HG03097 (cell line): ENCODE measurements at regions not wholly inside any gene's neighbourhood (a gene's known extent, or its start where the extent isn't known, plus 50 kb on each side); places are given as distances from the start of the nearest gene placed in this dataset.

ENCODE experiments used
- ATAC-seq: cut with Tn5 transposase; IDR thresholded peaks from one replicate; pipeline ENCODE4 v1.9.1; 2021; ENCODE audit not compliant: unreplicated experiment, low FRiP score

DNA sequence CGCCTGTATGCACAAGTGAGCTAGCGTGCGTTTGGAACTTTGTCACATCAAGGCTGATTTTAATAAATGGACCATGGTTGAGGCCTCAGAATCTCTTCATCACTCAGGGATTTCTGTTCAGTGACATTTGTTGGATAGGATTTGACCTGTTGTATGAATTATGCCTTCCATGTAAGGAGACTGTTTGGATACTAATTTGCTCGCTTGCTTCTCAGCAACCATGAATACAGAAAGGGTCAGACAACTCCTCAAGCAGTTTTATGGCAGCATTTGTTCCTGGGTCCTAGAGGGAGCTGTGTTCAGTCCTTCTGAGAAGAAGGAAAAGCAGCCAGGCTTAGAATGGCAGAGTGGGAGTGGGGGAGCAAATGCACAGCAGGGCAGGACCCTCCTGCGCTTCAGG is 269.7 kb upstream of the LCORL start:
- no peak for ATAC-seq

GRCh38 chr4:18285357-18285756 is 263.8 kb upstream of the LCORL start:
- ATAC-seq = no peak

- ATAC-seq = no peak
Observed at GRCh38 chr4:18278244-18278643, 256.7 kb upstream of the LCORL start.

- ATAC-seq = no peak
Observed at GRCh38 chr4:18262832-18263231, 241.3 kb upstream of the LCORL start.

GRCh38 chr4:18252052-18252451 is 230.5 kb upstream of the LCORL start:
- no peak for ATAC-seq

GRCh38 chr4:18250564-18250963 is 229.0 kb upstream of the LCORL start:
- no peak for ATAC-seq

DNA sequence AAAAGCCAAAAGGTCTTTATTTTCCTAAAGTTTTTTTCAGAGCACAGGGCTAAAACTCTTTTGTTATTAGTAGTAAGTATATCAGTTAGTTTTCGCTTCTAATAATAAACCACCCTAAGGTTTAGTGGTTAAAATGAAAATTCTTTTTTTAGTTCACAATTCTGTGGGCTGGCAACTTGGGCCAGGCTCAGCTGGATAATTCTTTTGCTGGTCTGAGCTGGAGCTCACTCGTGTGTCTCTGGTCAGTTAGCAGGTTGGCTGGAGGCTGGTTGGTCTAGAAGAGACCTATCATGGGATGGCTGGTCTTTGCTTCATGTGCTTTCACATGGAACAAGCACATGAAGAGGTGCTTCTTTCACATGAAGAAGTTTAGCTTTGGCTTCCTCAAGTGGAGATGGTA is 227.1 kb upstream of the LCORL start:
- ATAC-seq = no peak

DNA sequence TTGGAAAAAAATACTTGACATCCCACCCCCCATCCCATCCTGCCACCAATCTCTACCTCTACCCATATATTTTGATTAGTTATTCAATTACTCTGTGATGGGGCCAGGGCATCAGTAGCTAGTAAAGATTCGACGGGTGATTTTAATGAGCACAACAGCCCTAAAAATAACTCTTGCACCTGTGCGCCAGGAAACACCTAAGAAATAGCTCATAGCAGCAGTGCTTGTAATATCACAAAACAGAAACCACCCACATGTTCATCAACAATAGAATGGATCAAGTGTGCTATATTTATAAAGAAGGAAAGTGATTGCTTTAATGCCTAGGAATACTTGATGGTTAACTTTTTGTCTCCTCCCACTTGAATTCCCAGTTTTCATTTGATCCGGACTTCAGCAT is 225.6 kb upstream of the LCORL start:
- ATAC-seq = no peak

DNA sequence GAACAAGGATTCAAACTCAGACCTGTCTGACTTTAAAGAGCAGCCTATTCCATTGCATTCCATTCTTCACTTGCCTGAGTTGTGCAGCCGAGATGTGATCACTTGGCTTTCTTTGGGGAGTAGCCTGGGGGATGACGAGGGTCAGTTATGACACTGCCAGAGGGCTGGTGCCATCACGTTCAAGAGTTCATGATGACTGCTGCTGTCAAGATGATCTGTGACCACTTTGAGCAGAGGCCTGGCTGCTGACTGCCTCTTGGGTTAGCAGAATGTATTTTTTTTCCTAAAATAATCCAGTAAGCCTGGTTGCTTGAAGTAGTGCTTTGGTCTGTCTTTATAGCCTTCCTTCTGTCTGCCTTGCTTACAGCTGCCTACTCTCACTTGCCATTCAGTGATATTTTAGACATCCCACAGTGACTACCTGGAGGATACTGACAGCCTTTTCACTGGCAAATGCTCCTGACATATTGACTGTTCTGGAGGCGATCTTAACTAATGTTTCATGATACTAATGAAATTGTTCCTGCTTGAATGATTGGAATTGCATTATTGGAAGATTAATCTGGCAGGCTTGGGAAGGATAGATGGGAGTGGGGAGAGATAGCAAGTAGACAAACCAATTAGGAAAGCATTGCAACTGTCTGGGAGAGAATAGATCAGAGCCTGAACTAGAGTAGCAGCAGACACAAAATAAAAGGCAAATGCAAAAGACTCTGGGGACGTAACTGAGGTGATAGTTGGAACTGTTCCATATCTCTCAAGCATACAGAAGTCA is 221.6 kb upstream of the LCORL start:
- no peak for ATAC-seq

DNA sequence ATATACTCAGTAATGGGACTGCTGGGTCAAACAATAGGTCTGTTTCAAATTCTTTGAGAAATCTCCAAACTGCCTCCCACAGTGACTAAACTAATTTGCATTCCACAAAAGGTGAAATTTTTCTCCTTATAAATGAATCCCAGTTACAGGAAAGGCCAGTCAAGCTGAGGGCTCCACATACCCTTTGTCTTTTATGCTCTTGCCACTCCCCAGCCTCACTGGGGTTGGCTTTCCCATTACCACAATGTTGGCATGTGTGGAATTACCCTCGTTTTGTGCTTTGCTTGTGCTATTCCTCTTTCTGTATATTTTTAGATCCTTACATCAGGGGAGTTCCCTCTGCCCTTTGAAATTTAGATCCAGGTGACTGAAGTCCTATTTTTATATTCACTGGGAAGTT is 220.2 kb upstream of the LCORL start:
- ATAC-seq = no peak

- no peak for ATAC-seq
Observed at GRCh38 chr4:18234108-18234507, 212.6 kb upstream of the LCORL start.

GRCh38 chr4:18231726-18232125 is 210.2 kb upstream of the LCORL start:
- no peak for ATAC-seq

DNA sequence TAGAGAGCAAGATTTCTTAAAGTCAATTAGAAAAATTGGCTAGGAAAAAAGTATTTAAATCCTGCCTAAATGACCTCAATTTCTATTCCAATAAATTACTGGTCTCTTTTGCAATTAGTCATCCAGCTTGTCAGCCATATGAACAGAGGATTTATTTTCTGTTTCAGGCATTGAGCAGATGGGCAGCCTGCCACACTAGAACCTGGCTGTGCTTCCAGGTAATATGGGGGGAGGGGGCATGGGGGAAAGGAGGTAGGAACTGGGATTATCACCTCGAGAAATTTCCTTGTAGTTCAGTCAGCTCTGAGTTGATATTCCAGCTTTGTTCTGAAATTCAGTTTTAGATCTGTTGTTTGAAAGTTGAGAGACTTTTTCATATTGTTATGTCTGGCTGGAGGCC is 206.3 kb upstream of the LCORL start:
- no peak for ATAC-seq

GRCh38 chr4:18214411-18215055 is 193.0 kb upstream of the LCORL start:
- no peak for ATAC-seq

DNA sequence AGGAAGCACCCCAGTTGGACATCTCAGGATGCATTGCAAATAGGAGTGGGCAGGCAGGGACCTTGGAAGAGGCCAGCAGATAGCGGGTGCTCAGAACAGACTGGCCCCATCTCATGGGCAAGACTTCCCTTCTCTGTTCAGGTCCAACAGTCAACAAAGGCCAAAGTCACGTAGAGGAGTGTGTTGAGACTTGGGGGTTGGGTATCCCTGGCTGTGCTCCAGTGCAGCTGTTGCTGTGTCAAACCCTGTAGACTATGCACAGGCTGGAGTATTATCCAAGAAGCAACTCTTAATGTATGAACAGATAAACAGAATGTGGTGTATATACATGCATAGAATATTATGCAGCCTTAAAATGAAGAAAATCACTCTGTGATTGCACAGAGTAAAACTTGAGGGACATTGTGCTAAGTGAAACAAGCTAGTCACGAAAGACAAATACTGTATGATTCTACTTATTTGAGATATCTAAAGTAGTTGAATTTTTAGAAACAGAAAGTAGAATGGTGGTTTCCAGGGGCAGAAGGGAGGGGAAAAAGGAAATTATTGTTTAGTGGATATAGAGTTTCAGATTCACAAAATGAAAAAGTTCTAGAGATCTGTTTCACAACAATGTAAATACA is 192.1 kb upstream of the LCORL start:
- ATAC-seq = peak; percentile 32

DNA sequence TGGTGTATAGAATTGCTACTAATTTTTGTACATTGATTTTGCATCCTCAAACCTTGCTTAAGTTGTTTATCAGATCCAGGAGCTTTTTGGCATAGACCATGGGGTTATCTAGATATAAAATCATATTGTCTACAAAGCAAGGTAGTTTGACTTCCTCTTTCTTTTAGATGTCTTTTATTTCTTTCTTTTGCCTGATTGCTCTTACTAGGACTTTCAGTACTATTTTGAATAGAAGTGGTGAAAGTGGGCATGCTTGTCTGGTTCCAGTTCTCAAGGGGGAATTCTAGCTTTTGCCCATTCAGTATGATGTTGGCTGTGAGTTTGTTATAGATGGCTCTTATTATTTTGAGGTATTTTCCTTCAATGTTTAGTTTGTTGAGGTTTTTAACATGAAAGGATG is 187.9 kb upstream of the LCORL start:
- peak; percentile 61 for ATAC-seq

GRCh38 chr4:18203966-18204365 is 182.4 kb upstream of the LCORL start:
- no peak for ATAC-seq

- ATAC-seq = no peak
Observed at GRCh38 chr4:18202486-18202885, 180.9 kb upstream of the LCORL start.

GRCh38 chr4:18201885-18202284 is 180.3 kb upstream of the LCORL start:
- no peak for ATAC-seq

GRCh38 chr4:18198653-18199052 is 177.1 kb upstream of the LCORL start:
- no peak for ATAC-seq

- no peak for ATAC-seq
Observed at GRCh38 chr4:18197467-18197866, 175.9 kb upstream of the LCORL start.

- no peak for ATAC-seq
Observed at GRCh38 chr4:18194278-18194677, 172.7 kb upstream of the LCORL start.
